ENCODE measurements at regions not wholly inside any gene's neighbourhood (a gene's known extent, or its start where the extent isn't known, plus 50 kb on each side); places are given as distances from the start of the nearest gene placed in this dataset.

DNA sequence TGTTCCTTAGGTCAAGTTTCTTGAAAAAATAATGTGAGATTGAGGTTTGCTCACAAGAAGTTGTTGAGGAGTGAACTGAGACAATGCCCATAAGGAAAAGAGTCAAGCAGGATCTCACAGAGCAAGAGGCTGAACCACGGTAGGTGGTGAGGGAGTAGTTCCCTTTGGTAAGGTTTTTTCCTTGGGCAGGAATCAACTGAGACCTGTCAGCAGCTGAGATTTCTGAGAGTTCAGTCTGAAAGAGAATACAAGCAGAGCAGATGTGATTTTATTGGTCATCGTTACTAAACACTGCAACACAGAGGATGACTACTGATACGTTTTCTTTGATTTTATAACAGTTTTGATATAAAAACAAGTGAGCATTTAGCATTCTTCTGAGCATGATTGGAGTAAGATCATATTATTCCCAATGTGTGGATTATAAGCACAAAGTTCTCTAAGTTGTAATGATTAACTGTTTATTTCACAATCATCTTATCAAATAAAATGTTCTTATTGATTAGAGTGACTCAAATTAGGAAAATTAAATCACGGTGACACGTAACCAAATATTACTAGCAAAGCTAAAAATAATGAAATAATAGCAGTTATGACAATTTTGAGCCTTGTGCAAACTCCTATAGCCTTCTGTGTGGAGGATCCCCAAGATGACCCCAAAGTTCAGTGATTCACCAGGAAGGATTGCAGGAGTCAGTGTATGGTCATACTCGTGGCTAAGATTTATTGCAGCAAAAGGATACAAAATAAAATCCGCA is 346.2 kb upstream of the ZNF717 start:
- Mint-ChIP-seq H3K4me1 (ENCODE audit: unreplicated experiment) (no peaks in the 10 kb centered on the region), H3K27ac (ENCODE audit: unreplicated experiment) (no peak overlapping the region), H3K36me3 (ENCODE audit: low read depth, unreplicated experiment) (no peaks in the 10 kb centered on the region), H3K27me3 (ENCODE audit: unreplicated experiment) (no peaks in the 10 kb centered on the region), H3K9me3 (ENCODE audit: unreplicated experiment) (no peaks in the 10 kb centered on the region), H3K4me3 (ENCODE audit: unreplicated experiment) (no peak overlapping the region)
- TF ChIP-seq, protein P1, sequence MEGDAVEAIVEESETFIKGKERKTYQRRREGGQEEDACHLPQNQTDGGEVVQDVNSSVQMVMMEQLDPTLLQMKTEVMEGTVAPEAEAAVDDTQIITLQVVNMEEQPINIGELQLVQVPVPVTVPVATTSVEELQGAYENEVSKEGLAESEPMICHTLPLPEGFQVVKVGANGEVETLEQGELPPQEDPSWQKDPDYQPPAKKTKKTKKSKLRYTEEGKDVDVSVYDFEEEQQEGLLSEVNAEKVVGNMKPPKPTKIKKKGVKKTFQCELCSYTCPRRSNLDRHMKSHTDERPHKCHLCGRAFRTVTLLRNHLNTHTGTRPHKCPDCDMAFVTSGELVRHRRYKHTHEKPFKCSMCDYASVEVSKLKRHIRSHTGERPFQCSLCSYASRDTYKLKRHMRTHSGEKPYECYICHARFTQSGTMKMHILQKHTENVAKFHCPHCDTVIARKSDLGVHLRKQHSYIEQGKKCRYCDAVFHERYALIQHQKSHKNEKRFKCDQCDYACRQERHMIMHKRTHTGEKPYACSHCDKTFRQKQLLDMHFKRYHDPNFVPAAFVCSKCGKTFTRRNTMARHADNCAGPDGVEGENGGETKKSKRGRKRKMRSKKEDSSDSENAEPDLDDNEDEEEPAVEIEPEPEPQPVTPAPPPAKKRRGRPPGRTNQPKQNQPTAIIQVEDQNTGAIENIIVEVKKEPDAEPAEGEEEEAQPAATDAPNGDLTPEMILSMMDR (IDR thresholded peaks at IDR 0.05; ENCODE audit: unreplicated experiment), result no peak
- DNase-seq (ENCODE audit: low spot score), result no peak

DNA sequence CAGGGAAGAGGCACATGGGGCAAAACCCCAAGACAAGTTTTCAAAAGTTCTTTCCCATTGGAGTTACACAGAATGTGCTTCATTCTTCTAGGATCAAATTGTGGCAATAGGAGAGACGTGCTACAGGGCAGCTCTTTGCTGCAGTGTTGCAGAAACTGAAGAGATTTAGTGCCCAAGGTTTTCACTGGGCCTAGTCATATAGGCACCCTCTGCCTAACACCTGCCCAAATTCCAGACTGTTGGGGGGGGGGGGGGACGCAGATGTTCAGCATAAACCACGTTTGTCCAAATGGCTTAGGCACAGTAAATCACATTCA is 346.8 kb upstream of the ZNF717 start:
- H3K36me3 Mint-ChIP-seq (ENCODE audit: low read depth, unreplicated experiment), result no peaks in the 10 kb centered on the region
- H3K4me3 Mint-ChIP-seq (ENCODE audit: unreplicated experiment), result no peak overlapping the region
- no peaks in the 10 kb centered on the region for H3K27me3 Mint-ChIP-seq (ENCODE audit: unreplicated experiment)
- TF ChIP-seq, protein P1 (IDR thresholded peaks at IDR 0.05; ENCODE audit: unreplicated experiment), result no peak
- no peaks in the 10 kb centered on the region for H3K9me3 Mint-ChIP-seq (ENCODE audit: unreplicated experiment)
- H3K4me1 Mint-ChIP-seq (ENCODE audit: unreplicated experiment), result no peaks in the 10 kb centered on the region
- H3K27ac Mint-ChIP-seq (ENCODE audit: unreplicated experiment), result no peak overlapping the region
- DNase-seq (ENCODE audit: low spot score), result no peak

GRCh38 chr3:76134166-76134565 is 348.8 kb upstream of the ZNF717 start:
- Mint-ChIP-seq H3K36me3 (ENCODE audit: low read depth, unreplicated experiment) (no peaks in the 10 kb centered on the region), H3K4me1 (ENCODE audit: unreplicated experiment) (no peaks in the 10 kb centered on the region), H3K4me3 (ENCODE audit: unreplicated experiment) (no peak overlapping the region), H3K9me3 (ENCODE audit: unreplicated experiment) (no peaks in the 10 kb centered on the region), H3K27ac (ENCODE audit: unreplicated experiment) (no peak overlapping the region), H3K27me3 (ENCODE audit: unreplicated experiment) (no peaks in the 10 kb centered on the region)
- TF ChIP-seq, protein P1 (IDR thresholded peaks at IDR 0.05; ENCODE audit: unreplicated experiment), result no peak
- no peak for DNase-seq (ENCODE audit: low spot score)

DNA sequence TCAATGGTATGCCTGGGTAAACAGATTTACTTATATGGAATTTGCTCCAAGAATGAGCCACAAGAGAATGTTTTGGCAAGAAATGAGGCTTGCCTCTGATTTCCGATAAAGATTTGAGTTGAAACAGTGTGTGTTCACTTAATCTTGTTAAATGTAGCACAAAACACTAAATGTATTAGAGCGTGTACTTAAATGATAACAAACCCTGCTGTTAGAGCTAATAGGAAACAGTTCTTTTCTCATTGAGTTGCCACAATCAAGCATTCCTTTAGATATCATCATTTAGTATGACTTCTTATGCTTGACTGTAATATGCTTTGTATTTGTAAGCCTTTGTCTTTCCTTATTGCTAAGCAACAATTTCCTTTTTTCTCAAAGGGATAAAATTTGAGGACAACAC is 353.6 kb upstream of the ZNF717 start:
- Mint-ChIP-seq H3K27me3 (ENCODE audit: unreplicated experiment) (no peaks in the 10 kb centered on the region), H3K27ac (ENCODE audit: unreplicated experiment) (no peak overlapping the region), H3K9me3 (ENCODE audit: unreplicated experiment) (no peaks in the 10 kb centered on the region), H3K4me1 (ENCODE audit: unreplicated experiment) (no peaks in the 10 kb centered on the region), H3K4me3 (ENCODE audit: unreplicated experiment) (no peak overlapping the region), H3K36me3 (ENCODE audit: low read depth, unreplicated experiment) (no peaks in the 10 kb centered on the region)
- TF ChIP-seq, protein P1 (IDR thresholded peaks at IDR 0.05; ENCODE audit: unreplicated experiment), result no peak
- DNase-seq (ENCODE audit: low spot score), result no peak

DNA sequence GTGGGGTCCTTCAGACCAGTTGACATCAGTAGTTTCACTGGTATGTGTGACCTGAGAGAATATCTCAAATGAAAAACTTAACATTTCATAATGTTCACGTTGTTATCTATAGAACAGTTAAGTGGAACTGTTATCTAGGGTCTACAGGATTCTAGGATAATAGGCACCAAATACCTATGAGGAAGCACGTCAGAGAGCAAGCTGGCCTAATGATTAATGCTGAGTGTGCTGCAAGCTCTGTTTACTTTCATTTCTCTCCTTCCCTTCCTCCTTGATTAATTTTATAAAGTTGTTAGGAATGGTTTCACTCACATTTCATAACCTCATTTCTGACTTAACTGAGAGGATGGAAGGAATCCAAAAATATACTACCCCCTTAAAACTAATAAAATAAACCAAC is 362.5 kb upstream of the ZNF717 start:
- H3K4me3 Mint-ChIP-seq (ENCODE audit: unreplicated experiment), result no peak overlapping the region
- no peak for DNase-seq (ENCODE audit: low spot score)

More for the DNA sequence above, 362.5 kb upstream of the ZNF717 start:
- no peaks in the 10 kb centered on the region for H3K4me1 Mint-ChIP-seq (ENCODE audit: unreplicated experiment)
- H3K9me3 Mint-ChIP-seq (ENCODE audit: unreplicated experiment), result no peaks in the 10 kb centered on the region
- H3K36me3 Mint-ChIP-seq (ENCODE audit: low read depth, unreplicated experiment), result no peaks in the 10 kb centered on the region
- no peak overlapping the region for H3K27ac Mint-ChIP-seq (ENCODE audit: unreplicated experiment)
- TF ChIP-seq, protein P1 (IDR thresholded peaks at IDR 0.05; ENCODE audit: unreplicated experiment), result no peak
- H3K27me3 Mint-ChIP-seq (ENCODE audit: unreplicated experiment), result no peaks in the 10 kb centered on the region

Data from endothelial cell (in vitro differentiated cells).